ENCODE measurements at regions not wholly inside any gene's neighbourhood (a gene's known extent, or its start where the extent isn't known, plus 50 kb on each side); places are given as distances from the start of the nearest gene placed in this dataset.

GRCh38 chr2:216991563-216991962 lies 131.7 kb upstream of the TNP1 start:
- Histone ChIP-seq H3F3A (replicated peaks; ENCODE audit: insufficient read depth) (no peaks in the 10 kb centered on the region), H2AFZ (ENCODE audit: low read depth) (no peak overlapping the region)

GRCh38 chr2:216989340-216990129 lies 129.7 kb upstream of the TNP1 start:
- no peaks in the 10 kb centered on the region for H3K9me2 ChIP-seq
- H3K79me2 ChIP-seq (ENCODE audit: insufficient read depth), result no peaks in the 10 kb centered on the region
- DNase-seq, result no peak
- H2AFZ ChIP-seq (ENCODE audit: low read depth), result no peak overlapping the region
- TF ChIP-seq CTCF (IDR thresholded peaks at IDR 0.05), result peak; percentile 25
- TF ChIP-seq FOXM1 (IDR thresholded peaks at IDR 0.05; ENCODE audit: low read depth), result no peak
- H3K9me3 ChIP-seq, result no peaks in the 10 kb centered on the region
- H3K4me3 ChIP-seq (ENCODE audit: low read depth in 2 of 2, low read length in 1 of 2), result no peak overlapping the region
- H3K27ac ChIP-seq (ENCODE audit: low read depth in 2 of 2, low read length in 1 of 2), result no peak overlapping the region
- no peaks in the 10 kb centered on the region for H3F3A ChIP-seq (replicated peaks; ENCODE audit: insufficient read depth)
- no peaks in the 10 kb centered on the region for H4K20me1 ChIP-seq (ENCODE audit: insufficient read depth)
- CTCF ChIA-PET, result interaction anchor here (1.2 kb wide), 1 partner anchor 177 kb away, joined by 3 read pairs; no protein-coding TSS in a partner anchor
- no peak overlapping the region for H3K9ac ChIP-seq
- WGBS (ENCODE audit: low lambda C conversion rate), result 41% methylated on average over 5 of the region's 5 CpGs
- H3K27me3 ChIP-seq (ENCODE audit: insufficient read depth), result no peaks in the 10 kb centered on the region
- H3K36me3 ChIP-seq (replicated peaks in 1 of 2; ENCODE audit: control insufficient read depth in 1 of 2, insufficient read depth in 2 of 2, low read length in 1 of 2), result no peaks in the 10 kb centered on the region
- H3K4me2 ChIP-seq, result no peak overlapping the region
- POLR2A ChIA-PET, result no interaction called here
- H3K4me1 ChIP-seq (ENCODE audit: control insufficient read depth in 1 of 2, insufficient read depth in 2 of 2, low read depth in 1 of 2, low read length in 1 of 2), result peaks cover 0 to 13% of the 10 kb centered on the region in 2 experiments; a peak in 2 of 4 replicates

More at GRCh38 chr2:216991563-216991962, 131.7 kb upstream of the TNP1 start:
- Histone ChIP-seq H3K4me1 (ENCODE audit: control insufficient read depth in 1 of 2, insufficient read depth in 2 of 2, low read depth in 1 of 2, low read length in 1 of 2) (peaks cover 0 to 13% of the 10 kb centered on the region in 2 experiments; a peak in 2 of 4 replicates), H3K4me3 (ENCODE audit: low read depth in 2 of 2, low read length in 1 of 2) (no peak overlapping the region), H3K27ac (ENCODE audit: low read depth in 2 of 2, low read length in 1 of 2) (peak overlapping the region in 1 of 2 experiments; percentile 69; a peak in 2 of 4 replicates), H3K9me2 (no peaks in the 10 kb centered on the region), H3K9ac (no peak overlapping the region), H3K4me2 (no peak overlapping the region), H3K36me3 (replicated peaks in 1 of 2; ENCODE audit: control insufficient read depth in 1 of 2, insufficient read depth in 2 of 2, low read length in 1 of 2) (no peaks in the 10 kb centered on the region), H3K27me3 (ENCODE audit: insufficient read depth) (no peaks in the 10 kb centered on the region), H4K20me1 (ENCODE audit: insufficient read depth) (no peaks in the 10 kb centered on the region), H3K9me3 (no peaks in the 10 kb centered on the region), H3K79me2 (ENCODE audit: insufficient read depth) (no peaks in the 10 kb centered on the region)
- POLR2A ChIA-PET, result interaction anchor here (1.1 kb wide), 1 partner anchor 21 kb away, joined by 3 read pairs; no protein-coding TSS in a partner anchor
- peak; percentile 62 for DNase-seq
- WGBS (ENCODE audit: low lambda C conversion rate), result 5% methylated on average over 1 of the region's 1 CpG
- TF ChIP-seq POLR2AphosphoS5 (IDR thresholded peaks at IDR 0.05; ENCODE audit: low read depth, low read length), result no peak
- TF ChIP-seq SMC3 (IDR thresholded peaks at IDR 0.05; ENCODE audit: low read depth, low read length), result peak; percentile 8; the same call in 1 of the 2 replicates
- TF ChIP-seq RFX5 (IDR thresholded peaks at IDR 0.05; ENCODE audit: low read length), result no peak
- peak; percentile 29; the same call in 1 of the 2 replicates for TF ChIP-seq RAD21 (IDR thresholded peaks at IDR 0.05; ENCODE audit: low read length)
- TF ChIP-seq IRF3 (IDR thresholded peaks at IDR 0.05; ENCODE audit: low read depth, low read length), result no peak
- peak; percentile 59; the same call in 1 of the 2 replicates for TF ChIP-seq FOXJ3 (CRISPR knock-in tag; IDR thresholded peaks at IDR 0.05)
- no peak for TF ChIP-seq FOXM1 (IDR thresholded peaks at IDR 0.05; ENCODE audit: low read depth)
- no peak for TF ChIP-seq ELF1 (IDR thresholded peaks at IDR 0.05)
- peak; percentile 86 for TF ChIP-seq GATA2 (CRISPR knock-in tag; IDR thresholded peaks at IDR 0.05)
- TF ChIP-seq EP300 (IDR thresholded peaks at IDR 0.05; ENCODE audit: borderline replicate concordance in 1 of 2, low read depth in 1 of 2, low read length in 1 of 2), result peak in 1 of 2 experiments; percentile 73; a peak in 1 of 4 replicates
- TF ChIP-seq TCF12 (IDR thresholded peaks at IDR 0.05), result peak; percentile 31; the same call in 1 of the 2 replicates
- peak; percentile 78; the same call in 1 of the 2 replicates for TF ChIP-seq RCOR1 (IDR thresholded peaks at IDR 0.05; ENCODE audit: low read length)
- no peak for TF ChIP-seq MEF2A (IDR thresholded peaks at IDR 0.05; ENCODE audit: borderline replicate concordance, low read depth)
- TF ChIP-seq RXRA (IDR thresholded peaks at IDR 0.05; ENCODE audit: borderline replicate concordance, low read depth), result no peak
- CTCF ChIA-PET, result interaction anchor here (0.7 to 2.1 kb wide), 10 partner anchors 9 to 722 kb away, joined by 3 to 6 read pairs (median 4); no protein-coding TSS in a partner anchor
